SK-N-SH treated with all-trans-retinoic acid at 6 μM for 48 hours (cell line): ENCODE measurements at regions not wholly inside any gene's neighbourhood (a gene's known extent, or its start where the extent isn't known, plus 50 kb on each side); places are given as distances from the start of the nearest gene placed in this dataset.

Source experiments
- ATAC-seq: fragments of 200-7000 bp; cut with Tn5 transposase; 3 replicates; pipeline ENCODE4 v1.9.1; 2020; ENCODE audit warnings: mild to moderate bottlenecking, moderate library complexity
- ARNTL ChIP-seq: fragments of 450-650 bp; formaldehyde crosslinking; IDR thresholded peaks from 2 replicates; pipeline ENCODE4 v1.5.0; 2020; ENCODE audit warnings: low read depth, mild to moderate bottlenecking, moderate library complexity, borderline replicate concordance
- BACH2 ChIP-seq: fragments of 250-450 bp; sonication (Bioruptor Pico); IDR thresholded peaks from 2 replicates; pipeline ENCODE4 v1.9.0; 2021; ENCODE audit warnings: mild to moderate bottlenecking, borderline replicate concordance
- CSDC2 ChIP-seq: fragments of 250-450 bp; sonication (Bioruptor Pico); IDR thresholded peaks from 2 replicates; pipeline ENCODE4 v1.5.0; 2020; ENCODE audit warnings: mild to moderate bottlenecking, moderate library complexity
- ESRRG ChIP-seq: fragments of 250-450 bp; sonication (Bioruptor Pico); IDR thresholded peaks from 2 replicates; pipeline ENCODE4 v1.6.1; 2021; ENCODE audit warnings: mild to moderate bottlenecking
- GLIS3 ChIP-seq: fragments of 250-450 bp; sonication (Bioruptor Pico); IDR thresholded peaks from 2 replicates; pipeline ENCODE4 v1.5.0; 2020; ENCODE audit warnings: mild to moderate bottlenecking, moderate library complexity
- ISL1 ChIP-seq: fragments of 250-450 bp; sonication (Bioruptor Pico); IDR thresholded peaks from 2 replicates; pipeline ENCODE4 v2.1.2; 2022; ENCODE audit warnings: mild to moderate bottlenecking, moderate library complexity
- OSR1 ChIP-seq: fragments of 250-450 bp; sonication (Bioruptor Pico); IDR thresholded peaks from 2 replicates; pipeline ENCODE4 v1.8.0; 2022; ENCODE audit warnings: moderate library complexity, mild to moderate bottlenecking, inconsistent platforms
- RARB ChIP-seq: fragments of 250-450 bp; sonication (Bioruptor Pico); IDR thresholded peaks from 2 replicates; pipeline ENCODE4 v1.8.0; 2021; ENCODE audit warnings: mild to moderate bottlenecking, moderate library complexity
- SNAI2 ChIP-seq: fragments of 250-450 bp; sonication (Bioruptor Pico); IDR thresholded peaks from 2 replicates; pipeline ENCODE4 v1.5.0; 2020; ENCODE audit warnings: mild to moderate bottlenecking, moderate library complexity
- TCF4 ChIP-seq: fragments of 250-450 bp; sonication (Bioruptor Pico); IDR thresholded peaks from 2 replicates; pipeline ENCODE4 v1.8.0; 2021; ENCODE audit warnings: mild to moderate bottlenecking, moderate library complexity, borderline replicate concordance
- TOX ChIP-seq: fragments of 250-450 bp; sonication (Bioruptor Pico); IDR thresholded peaks from 2 replicates; pipeline ENCODE4 v1.8.0; 2021; ENCODE audit warnings: mild to moderate bottlenecking, moderate library complexity, borderline replicate concordance
- ZFP3 ChIP-seq: fragments of 250-450 bp; sonication (Bioruptor Pico); IDR thresholded peaks from 2 replicates; pipeline ENCODE4 v1.5.0; 2020; ENCODE audit warnings: mild to moderate bottlenecking, moderate library complexity
- ZFP30 ChIP-seq: fragments of 450-650 bp; formaldehyde crosslinking; IDR thresholded peaks from 2 replicates; pipeline ENCODE4 v1.5.0; 2022; ENCODE audit warnings: mild to moderate bottlenecking, moderate library complexity
- ZNF565 ChIP-seq: fragments of 450-650 bp; formaldehyde crosslinking; conservative IDR thresholded peaks from 2 replicates; pipeline ENCODE4 v1.5.0; 2020; ENCODE audit warnings: low read depth, mild to moderate bottlenecking, moderate library complexity
- ZNF70 ChIP-seq: fragments of 450-650 bp; formaldehyde crosslinking; IDR thresholded peaks from 2 replicates; pipeline ENCODE4 v1.5.0; 2020; ENCODE audit warnings: mild to moderate bottlenecking, moderate library complexity
- ZNF8 ChIP-seq: fragments of 450-650 bp; formaldehyde crosslinking; IDR thresholded peaks from 2 replicates; pipeline ENCODE4 v1.5.0; 2020; ENCODE audit warnings: mild to moderate bottlenecking, moderate library complexity
- TF ChIP-seq, protein P1 (sequence below): fragments of 250-450 bp; sonication (Bioruptor Pico); IDR thresholded peaks from 2 replicates; pipeline ENCODE4 v1.8.0; 2021; ENCODE audit warnings: low read depth, mild to moderate bottlenecking, moderate library complexity, borderline replicate concordance
- TF ChIP-seq, protein P2 (sequence below): fragments of 250-450 bp; sonication (Bioruptor Pico); IDR thresholded peaks from 2 replicates; pipeline ENCODE4 v1.5.1; 2021; ENCODE audit warnings: mild to moderate bottlenecking, moderate library complexity
- TF ChIP-seq, protein P3 (sequence below): fragments of 250-450 bp; sonication (Bioruptor Pico); IDR thresholded peaks from 2 replicates; pipeline ENCODE4 v1.5.1; 2020; ENCODE audit warnings: low read depth, mild to moderate bottlenecking, moderate library complexity
- TF ChIP-seq, protein P4 (sequence below): fragments of 250-450 bp; sonication (Bioruptor Pico); IDR thresholded peaks from 2 replicates; pipeline ENCODE4 v1.5.0; 2020; ENCODE audit warnings: mild to moderate bottlenecking, moderate library complexity
- TF ChIP-seq, protein P5 (sequence below): fragments of 250-450 bp; sonication (Bioruptor Pico); IDR thresholded peaks from 2 replicates; pipeline ENCODE4 v1.8.0; 2020; ENCODE audit warnings: mild to moderate bottlenecking, moderate library complexity, borderline replicate concordance

DNA sequence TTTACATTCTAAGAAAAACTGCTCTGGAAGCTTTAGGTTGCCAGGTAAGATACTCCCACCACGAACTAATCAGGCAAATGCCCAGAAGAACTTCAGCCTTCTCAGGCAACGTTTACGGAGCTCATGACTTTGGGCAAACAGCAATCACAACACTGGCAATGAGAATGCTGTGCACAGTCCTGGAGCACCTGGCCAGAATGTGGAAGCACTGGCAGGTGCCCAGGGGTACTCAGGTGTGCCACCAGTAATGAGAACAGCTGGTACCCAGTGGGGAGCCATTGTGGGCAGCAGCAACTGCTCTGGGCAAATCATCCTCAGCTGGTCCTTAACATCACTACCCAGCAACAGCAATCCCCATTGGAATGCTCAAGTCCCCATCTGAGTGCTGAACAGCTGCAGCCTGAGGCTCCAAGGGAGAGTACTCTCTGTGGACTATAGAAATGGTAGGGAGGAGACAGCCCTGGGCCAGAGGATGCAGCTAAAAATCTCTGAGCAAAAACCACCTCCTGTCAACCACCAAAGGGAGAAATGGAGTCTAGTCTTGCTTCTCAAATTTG, 210.0 kb downstream of the FOXO1 start:
- no peak for ATAC-seq
- TF ChIP-seq, protein P1, sequence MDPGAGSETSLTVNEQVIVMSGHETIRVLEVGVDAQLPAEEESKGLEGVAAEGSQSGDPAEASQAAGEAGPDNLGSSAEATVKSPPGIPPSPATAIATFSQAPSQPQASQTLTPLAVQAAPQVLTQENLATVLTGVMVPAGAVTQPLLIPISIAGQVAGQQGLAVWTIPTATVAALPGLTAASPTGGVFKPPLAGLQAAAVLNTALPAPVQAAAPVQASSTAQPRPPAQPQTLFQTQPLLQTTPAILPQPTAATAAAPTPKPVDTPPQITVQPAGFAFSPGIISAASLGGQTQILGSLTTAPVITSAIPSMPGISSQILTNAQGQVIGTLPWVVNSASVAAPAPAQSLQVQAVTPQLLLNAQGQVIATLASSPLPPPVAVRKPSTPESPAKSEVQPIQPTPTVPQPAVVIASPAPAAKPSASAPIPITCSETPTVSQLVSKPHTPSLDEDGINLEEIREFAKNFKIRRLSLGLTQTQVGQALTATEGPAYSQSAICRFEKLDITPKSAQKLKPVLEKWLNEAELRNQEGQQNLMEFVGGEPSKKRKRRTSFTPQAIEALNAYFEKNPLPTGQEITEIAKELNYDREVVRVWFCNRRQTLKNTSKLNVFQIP, result no peak
- no peak for TF ChIP-seq TOX (CRISPR knock-in tag)
- TF ChIP-seq, protein P2, sequence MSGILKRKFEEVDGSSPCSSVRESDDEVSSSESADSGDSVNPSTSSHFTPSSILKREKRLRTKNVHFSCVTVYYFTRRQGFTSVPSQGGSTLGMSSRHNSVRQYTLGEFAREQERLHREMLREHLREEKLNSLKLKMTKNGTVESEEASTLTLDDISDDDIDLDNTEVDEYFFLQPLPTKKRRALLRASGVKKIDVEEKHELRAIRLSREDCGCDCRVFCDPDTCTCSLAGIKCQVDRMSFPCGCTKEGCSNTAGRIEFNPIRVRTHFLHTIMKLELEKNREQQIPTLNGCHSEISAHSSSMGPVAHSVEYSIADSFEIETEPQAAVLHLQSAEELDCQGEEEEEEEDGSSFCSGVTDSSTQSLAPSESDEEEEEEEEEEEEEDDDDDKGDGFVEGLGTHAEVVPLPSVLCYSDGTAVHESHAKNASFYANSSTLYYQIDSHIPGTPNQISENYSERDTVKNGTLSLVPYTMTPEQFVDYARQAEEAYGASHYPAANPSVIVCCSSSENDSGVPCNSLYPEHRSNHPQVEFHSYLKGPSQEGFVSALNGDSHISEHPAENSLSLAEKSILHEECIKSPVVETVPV (CRISPR knock-in tag), result no peak
- no peak for TF ChIP-seq ARNTL (CRISPR knock-in tag)
- no peak for TF ChIP-seq TCF4 (CRISPR knock-in tag)
- TF ChIP-seq ZNF565 (CRISPR knock-in tag), result no peak
- no peak for TF ChIP-seq OSR1 (CRISPR knock-in tag)
- no peak for TF ChIP-seq SNAI2 (CRISPR knock-in tag)
- TF ChIP-seq ISL1 (CRISPR knock-in tag), result no peak
- no peak for TF ChIP-seq BACH2 (CRISPR knock-in tag)

DNA sequence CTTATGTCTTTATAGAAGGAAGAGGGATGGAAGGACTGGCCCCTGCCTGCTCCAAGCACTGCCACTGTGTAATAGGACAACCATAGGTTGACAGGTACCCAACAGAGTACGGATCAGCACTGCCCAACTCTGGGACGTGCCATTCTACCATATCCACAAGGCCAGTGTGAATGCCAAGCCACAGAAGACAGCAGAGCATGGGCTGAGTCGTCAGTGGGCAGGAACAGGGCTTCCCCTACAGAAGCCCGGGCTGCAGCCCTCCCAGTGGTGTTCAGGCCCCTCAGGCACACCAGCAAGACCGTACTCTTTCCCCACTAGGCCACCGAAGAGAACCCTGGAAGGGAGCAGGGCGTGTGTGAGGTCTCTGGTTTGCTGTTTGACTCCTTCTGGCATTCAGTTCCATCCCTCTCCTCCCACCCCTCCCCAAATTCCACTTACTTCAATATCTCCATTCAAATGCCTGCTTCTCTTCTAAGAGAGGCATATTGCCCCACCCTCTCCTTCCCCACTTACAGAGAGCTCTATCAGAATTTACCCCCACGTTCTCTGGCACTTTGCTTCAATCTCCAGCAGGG, 209.4 kb downstream of the FOXO1 start:
- TF ChIP-seq TCF4 (CRISPR knock-in tag) (no peak), ZFP30 (CRISPR knock-in tag) (no peak), CSDC2 (no peak), ZNF70 (CRISPR knock-in tag) (no peak)
- TF ChIP-seq, protein P3, sequence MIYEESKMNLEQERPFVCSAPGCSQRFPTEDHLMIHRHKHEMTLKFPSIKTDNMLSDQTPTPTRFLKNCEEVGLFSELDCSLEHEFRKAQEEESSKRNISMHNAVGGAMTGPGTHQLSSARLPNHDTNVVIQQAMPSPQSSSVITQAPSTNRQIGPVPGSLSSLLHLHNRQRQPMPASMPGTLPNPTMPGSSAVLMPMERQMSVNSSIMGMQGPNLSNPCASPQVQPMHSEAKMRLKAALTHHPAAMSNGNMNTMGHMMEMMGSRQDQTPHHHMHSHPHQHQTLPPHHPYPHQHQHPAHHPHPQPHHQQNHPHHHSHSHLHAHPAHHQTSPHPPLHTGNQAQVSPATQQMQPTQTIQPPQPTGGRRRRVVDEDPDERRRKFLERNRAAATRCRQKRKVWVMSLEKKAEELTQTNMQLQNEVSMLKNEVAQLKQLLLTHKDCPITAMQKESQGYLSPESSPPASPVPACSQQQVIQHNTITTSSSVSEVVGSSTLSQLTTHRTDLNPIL (CRISPR knock-in tag), result no peak
- TF ChIP-seq, protein P4, sequence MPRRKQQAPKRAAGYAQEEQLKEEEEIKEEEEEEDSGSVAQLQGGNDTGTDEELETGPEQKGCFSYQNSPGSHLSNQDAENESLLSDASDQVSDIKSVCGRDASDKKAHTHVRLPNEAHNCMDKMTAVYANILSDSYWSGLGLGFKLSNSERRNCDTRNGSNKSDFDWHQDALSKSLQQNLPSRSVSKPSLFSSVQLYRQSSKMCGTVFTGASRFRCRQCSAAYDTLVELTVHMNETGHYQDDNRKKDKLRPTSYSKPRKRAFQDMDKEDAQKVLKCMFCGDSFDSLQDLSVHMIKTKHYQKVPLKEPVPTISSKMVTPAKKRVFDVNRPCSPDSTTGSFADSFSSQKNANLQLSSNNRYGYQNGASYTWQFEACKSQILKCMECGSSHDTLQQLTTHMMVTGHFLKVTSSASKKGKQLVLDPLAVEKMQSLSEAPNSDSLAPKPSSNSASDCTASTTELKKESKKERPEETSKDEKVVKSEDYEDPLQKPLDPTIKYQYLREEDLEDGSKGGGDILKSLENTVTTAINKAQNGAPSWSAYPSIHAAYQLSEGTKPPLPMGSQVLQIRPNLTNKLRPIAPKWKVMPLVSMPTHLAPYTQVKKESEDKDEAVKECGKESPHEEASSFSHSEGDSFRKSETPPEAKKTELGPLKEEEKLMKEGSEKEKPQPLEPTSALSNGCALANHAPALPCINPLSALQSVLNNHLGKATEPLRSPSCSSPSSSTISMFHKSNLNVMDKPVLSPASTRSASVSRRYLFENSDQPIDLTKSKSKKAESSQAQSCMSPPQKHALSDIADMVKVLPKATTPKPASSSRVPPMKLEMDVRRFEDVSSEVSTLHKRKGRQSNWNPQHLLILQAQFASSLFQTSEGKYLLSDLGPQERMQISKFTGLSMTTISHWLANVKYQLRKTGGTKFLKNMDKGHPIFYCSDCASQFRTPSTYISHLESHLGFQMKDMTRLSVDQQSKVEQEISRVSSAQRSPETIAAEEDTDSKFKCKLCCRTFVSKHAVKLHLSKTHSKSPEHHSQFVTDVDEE (CRISPR knock-in tag), result no peak
- TF ChIP-seq, protein P2 (CRISPR knock-in tag), result no peak
- TF ChIP-seq, protein P5, sequence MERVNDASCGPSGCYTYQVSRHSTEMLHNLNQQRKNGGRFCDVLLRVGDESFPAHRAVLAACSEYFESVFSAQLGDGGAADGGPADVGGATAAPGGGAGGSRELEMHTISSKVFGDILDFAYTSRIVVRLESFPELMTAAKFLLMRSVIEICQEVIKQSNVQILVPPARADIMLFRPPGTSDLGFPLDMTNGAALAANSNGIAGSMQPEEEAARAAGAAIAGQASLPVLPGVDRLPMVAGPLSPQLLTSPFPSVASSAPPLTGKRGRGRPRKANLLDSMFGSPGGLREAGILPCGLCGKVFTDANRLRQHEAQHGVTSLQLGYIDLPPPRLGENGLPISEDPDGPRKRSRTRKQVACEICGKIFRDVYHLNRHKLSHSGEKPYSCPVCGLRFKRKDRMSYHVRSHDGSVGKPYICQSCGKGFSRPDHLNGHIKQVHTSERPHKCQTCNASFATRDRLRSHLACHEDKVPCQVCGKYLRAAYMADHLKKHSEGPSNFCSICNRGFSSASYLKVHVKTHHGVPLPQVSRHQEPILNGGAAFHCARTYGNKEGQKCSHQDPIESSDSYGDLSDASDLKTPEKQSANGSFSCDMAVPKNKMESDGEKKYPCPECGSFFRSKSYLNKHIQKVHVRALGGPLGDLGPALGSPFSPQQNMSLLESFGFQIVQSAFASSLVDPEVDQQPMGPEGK, result no peak
- ATAC-seq, result no peak

DNA sequence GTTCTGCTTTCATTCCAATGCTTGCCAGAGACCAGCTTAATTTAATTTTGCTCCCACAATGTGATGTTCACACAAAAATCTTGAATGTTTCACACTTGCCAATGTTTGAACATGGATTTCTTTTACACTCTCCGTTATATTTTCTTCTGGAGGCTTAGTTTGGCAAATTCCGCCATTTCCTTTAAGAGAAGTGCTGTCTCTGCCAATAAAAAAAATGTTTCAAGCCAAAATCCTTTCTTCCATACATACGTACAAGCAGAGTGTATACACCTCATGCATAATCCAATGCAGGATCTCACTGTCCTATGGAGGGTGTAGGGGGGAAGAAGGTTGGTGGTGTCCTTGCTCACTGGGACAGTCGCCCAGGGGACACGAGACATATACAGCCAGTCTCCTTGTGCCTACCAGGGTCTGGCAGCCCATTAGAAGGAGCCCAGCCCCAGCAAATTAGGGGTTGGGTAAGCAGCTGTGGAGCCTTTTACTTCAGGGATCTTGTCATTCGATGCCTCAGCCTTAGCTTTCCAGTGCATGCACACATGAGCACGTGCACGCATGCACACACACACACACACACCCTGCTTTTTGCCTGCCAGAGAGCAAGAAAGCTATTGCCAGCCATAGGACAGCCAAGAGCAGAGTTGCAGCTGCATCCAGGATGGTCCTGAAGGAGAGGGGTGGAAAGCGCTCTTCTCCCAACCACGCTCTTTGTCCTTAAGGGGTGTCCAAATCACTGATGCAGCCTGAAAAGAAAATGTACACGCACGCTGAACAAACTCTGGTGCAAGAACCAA, 208.3 kb downstream of the FOXO1 start:
- no peak for ATAC-seq
- TF ChIP-seq SNAI2 (CRISPR knock-in tag), result no peak
- no peak for TF ChIP-seq ZNF70 (CRISPR knock-in tag)
- TF ChIP-seq ZFP3 (CRISPR knock-in tag), result no peak
- TF ChIP-seq ISL1 (CRISPR knock-in tag), result no peak
- TF ChIP-seq CSDC2, result no peak
- no peak for TF ChIP-seq BACH2 (CRISPR knock-in tag)
- TF ChIP-seq ZFP30 (CRISPR knock-in tag), result no peak
- no peak for TF ChIP-seq GLIS3
- TF ChIP-seq RARB (CRISPR knock-in tag), result no peak
- no peak for TF ChIP-seq OSR1 (CRISPR knock-in tag)
- no peak for TF ChIP-seq ESRRG (CRISPR knock-in tag)
- TF ChIP-seq, protein P5, result no peak
- TF ChIP-seq ARNTL (CRISPR knock-in tag), result no peak
- TF ChIP-seq ZNF8, result no peak
- TF ChIP-seq, protein P1, result no peak
